Gastrocnemius medialis (tissue), 4 donors: ENCODE measurements at regions not wholly inside any gene's neighbourhood (a gene's known extent, or its start where the extent isn't known, plus 50 kb on each side); places are given as distances from the start of the nearest gene placed in this dataset.

Experiments
- CTCF ChIP-seq, 5 experiments: fragments of 450-650 bp in 3 of 5; fragments of 200-600 bp in 2 of 5; sonication (generic) in 2 of 5; IDR thresholded peaks in 4 of 5; conservative IDR thresholded peaks in 1 of 5; 1 replicate in 4 of 5; 2 replicates in 1 of 5; pipeline ENCODE4 v1.5.1; 2016 to 2019; ENCODE audit warnings: antibody characterized with exemption in 5 of 5, mild to moderate bottlenecking in 3 of 5, moderate library complexity in 3 of 5
- POLR2A ChIP-seq, 2 donors: fragments of 450-650 bp; IDR thresholded peaks; one replicate each; pipeline ENCODE4 v1.6.1; 2017; ENCODE audit warnings: antibody characterized with exemption in 2 of 2, mild to moderate bottlenecking in 2 of 2, moderate library complexity in 2 of 2

DNA sequence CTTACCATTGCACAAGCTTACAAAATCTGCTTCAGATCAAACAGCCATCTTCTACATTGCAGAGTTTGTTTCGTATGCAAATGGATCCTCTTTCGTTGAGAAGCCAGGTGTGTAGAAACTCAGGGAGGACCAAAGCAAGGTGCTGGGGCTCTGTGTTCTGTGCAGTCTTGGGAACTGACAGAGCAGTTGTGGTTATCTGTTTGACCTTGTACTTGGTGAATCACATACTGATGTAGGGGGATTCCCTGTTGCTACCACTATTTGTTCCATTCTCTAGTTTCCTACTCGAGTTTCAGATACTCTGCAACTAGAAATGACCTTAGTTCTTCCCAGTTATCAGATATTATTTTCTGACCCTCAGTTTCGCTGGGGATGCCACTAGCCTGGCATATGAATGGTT, 95.2 kb upstream of the CLDN10 start:
- TF ChIP-seq POLR2A (IDR thresholded peaks at IDR 0.05), result no peak
- no peak for TF ChIP-seq CTCF (IDR thresholded peaks at IDR 0.05 in 4 of 5, conservative IDR thresholded peaks at IDR 0.05 in 1 of 5)
